ENCODE measurements at regions not wholly inside any gene's neighbourhood (a gene's known extent, or its start where the extent isn't known, plus 50 kb on each side); places are given as distances from the start of the nearest gene placed in this dataset.

DNA sequence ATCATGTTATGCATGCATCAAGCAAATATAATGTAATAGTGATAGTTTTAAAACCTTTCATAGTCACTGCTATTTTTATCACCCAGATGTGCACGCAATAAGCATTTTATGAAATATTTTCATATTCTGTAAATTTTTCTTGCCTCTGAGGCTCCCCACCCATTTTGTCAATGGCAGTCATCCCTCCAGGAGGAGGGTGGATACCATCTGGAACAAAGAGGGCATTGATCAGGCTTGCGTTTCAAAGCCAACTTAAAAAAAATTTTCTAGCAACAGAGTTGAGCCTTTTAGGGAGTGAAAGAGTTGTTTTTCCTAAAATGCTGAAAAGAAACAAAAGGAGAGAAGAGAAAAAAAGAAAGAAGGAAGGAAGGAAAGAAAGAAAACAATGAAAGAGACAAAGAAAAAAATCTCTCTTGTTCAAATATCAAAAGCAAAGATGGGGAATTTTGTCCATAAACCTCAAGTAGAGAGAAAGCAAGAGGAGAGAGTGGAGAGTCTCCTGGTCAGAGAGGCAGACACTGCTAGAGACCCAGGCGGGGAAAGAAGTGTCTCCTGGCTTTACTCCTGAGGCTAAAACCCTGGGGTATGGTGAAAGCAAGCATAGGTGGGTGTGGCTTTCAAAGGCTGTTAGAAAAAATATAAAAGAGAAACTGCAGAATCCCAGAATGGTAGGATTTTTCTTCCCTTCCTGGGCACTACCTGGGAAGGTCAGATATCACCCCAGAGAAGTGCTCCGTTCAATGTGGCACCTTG, 63.6 kb upstream of the KLF12 start:
- no peak for DNase-seq (ENCODE audit: low read depth)

DNA sequence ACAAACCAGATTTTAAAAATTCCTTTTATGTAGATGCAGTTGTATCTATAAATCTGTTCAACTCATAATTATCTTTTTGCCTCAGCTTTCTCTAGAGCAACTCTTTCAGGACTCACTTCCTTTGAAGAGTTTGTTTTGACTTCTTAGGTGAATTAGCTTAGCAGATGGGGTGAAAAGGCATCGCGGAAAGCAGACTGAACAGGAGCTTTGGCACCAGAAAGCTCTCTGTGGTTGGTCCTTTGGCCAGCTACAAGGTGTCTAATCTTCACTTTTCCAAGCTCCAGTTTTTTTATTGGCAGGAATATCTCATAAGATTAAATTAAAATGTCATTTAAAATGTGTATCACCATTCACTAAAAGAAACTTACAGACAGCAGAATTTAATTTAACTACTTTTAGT, 60.6 kb upstream of the KLF12 start:
- DNase-seq (ENCODE audit: low read depth), result no peak

DNA sequence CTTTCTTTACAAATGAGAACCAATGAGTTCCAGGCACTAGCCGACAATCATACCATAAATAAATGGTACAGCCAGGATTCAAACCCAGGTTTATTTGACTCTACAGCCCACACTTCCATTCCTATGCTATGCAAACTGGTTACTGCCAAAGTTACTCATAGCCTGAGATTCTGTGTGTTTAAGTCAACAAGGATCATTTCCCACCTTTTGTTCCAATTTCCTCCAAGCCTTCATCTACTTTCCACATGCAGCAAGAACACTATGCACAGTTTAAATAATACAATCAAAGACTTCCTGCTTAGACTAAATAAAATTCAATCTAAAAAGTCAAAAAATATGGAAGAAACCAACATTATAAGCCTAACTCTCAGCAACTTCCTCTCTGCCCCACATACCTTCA, 59.2 kb upstream of the KLF12 start:
- DNase-seq (ENCODE audit: low read depth), result no peak

DNA sequence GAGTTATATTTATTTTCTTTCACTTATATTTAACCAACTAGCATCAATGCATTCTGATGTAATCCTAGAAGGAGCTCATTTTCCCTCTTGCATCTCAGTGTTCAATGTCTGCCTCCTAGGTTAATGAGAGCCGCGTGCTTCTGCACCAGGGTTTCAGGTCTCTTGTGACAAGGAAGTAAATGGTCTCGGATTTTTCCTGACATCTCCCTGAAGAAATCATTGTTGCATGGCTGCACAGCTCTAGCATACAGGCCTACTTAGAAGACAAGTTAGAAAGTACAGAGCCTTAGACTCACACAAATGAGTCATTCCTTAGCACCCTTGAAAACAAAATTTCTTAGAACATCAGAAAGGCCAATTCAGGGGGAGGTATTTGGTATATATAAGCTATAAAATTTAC, 57.2 kb upstream of the KLF12 start:
- DNase-seq (ENCODE audit: low read depth), result no peak

DNA sequence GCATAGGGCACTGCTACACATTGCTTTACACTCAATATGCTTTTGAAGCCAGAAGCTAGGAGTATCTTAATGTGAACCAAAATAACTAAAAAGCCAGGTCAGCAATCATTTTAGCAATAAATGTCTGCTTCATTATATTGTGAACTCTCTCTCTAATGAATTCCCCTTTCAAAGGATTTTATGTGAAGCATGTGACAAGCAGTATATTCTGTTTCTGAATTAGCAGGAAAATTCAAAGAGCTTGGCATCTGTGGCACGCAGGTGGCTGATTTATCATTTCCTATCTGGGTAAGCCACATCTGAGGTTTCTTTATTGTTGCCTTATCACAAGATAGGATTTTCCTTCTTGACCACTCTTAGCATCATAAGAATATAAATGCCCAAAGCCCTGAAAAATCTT, 56.8 kb upstream of the KLF12 start:
- no peak for DNase-seq (ENCODE audit: low read depth)

DNA sequence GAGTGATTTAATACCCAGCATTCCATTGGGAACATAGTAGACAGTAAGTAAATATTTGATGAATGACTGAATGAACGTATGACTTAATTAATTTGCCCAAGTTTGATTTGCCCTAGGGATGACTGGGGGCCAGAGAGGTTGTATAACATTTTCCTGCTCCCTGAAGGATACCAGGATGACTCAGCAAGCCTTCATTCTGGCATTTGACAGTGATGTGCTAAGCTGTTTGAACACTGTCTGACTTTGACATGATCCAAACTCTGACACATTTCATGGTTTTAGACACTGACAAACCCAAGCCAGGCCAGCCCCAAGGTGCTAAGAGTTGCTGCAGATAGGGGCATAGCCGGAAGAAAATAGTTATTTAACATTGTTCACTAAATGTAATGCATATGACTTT, 53.4 kb upstream of the KLF12 start:
- no peak for DNase-seq (ENCODE audit: low read depth)

DNA sequence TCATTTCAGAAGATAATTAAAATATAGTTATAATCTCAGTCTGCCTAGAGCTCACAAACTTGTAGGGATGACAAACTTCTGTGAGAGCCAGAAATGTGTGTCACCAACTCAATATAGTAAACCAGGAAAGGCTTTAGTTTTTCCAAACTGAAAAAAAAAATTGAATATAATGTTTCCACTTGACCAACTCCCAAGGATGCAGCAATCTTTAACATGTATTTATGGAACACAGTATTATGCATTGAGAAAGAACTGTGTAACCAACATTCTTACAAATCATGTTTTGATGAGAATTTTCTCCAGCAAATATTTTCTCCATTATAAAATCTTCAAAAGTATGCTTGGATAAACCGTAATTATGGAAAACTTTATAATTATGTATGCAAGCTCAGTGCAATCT, 50.1 kb upstream of the KLF12 start:
- DNase-seq (ENCODE audit: low read depth), result no peak
